Mucosa of descending colon (tissue), 3 donors: ENCODE measurements at regions not wholly inside any gene's neighbourhood (a gene's known extent, or its start where the extent isn't known, plus 50 kb on each side); places are given as distances from the start of the nearest gene placed in this dataset.

Experiments used
- ATAC-seq: fragments of 200-7000 bp; cut with Tn5 transposase; one replicate; pipeline ENCODE4 v1.9.1; 2020; ENCODE audit warnings: mild to moderate bottlenecking, moderate library complexity
- DNase-seq, 3 donors: peaks; one replicate each; pipeline ENCODE4 v3.0.0-alpha.2; 2020
- H3K36me3 ChIP-seq: fragments of 200-600 bp; one replicate; pipeline ENCODE4 v1.8.0; 2021; ENCODE audit warnings: low read depth, mild to moderate bottlenecking
- H3K4me1 ChIP-seq: fragments of 200-600 bp; one replicate; pipeline ENCODE4 v1.8.0; 2021; ENCODE audit warnings: low read depth, mild to moderate bottlenecking
- H3K4me3 ChIP-seq: fragments of 200-600 bp; one replicate; pipeline ENCODE4 v1.8.0; 2021; ENCODE audit warnings: mild to moderate bottlenecking
- H3K9me3 ChIP-seq: fragments of 200-600 bp; one replicate; pipeline ENCODE4 v1.8.0; 2021; ENCODE audit warnings: mild to moderate bottlenecking
- CTCF ChIP-seq: fragments of 200-600 bp; IDR thresholded peaks from one replicate; pipeline ENCODE4 v1.8.0; 2022; ENCODE audit warnings: antibody characterized with exemption, mild to moderate bottlenecking
- intact Hi-C, 2 donors: fragments of 100-400 bp; cut with DNase I in 1 of 2; cut with micrococcal nuclease in 1 of 2; formaldehyde crosslinking; loops; one replicate each; pipeline versions ENCODE4 v1.11.0 to v1.11.1; 2022; cut with DNase I, micrococcal nuclease
- donor health status: DM: no; HTN: no; CAD: no; lungs with moderate emphysema.
- donor health status: DM: no; HTN: no; CAD: no.
- donor health status: DM: no; HTN: yes; CAD: no.

- DNase-seq (no peak), ATAC-seq (no peak)
- no peaks in the 10 kb centered on the region for H3K9me3 ChIP-seq
- no peaks in the 10 kb centered on the region for H3K36me3 ChIP-seq
- H3K4me1 ChIP-seq, result no peaks in the 10 kb centered on the region
- intact Hi-C loops, result no loop called here
- H3K4me3 ChIP-seq, result no peak overlapping the region
- no peak for TF ChIP-seq CTCF
Measured at GRCh38 chr6:18335948-18336347, 51.2 kb upstream of the RNF144B start.

GRCh38 chr6:18334251-18334650 lies 52.9 kb upstream of the RNF144B start:
- intact Hi-C loops, result no loop called here
- Histone ChIP-seq H3K9me3 (no peaks in the 10 kb centered on the region), H3K4me1 (no peaks in the 10 kb centered on the region), H3K4me3 (no peak overlapping the region), H3K36me3 (no peaks in the 10 kb centered on the region)
- TF ChIP-seq CTCF, result no peak
- DNase-seq, result no peak
- ATAC-seq, result no peak

GRCh38 chr6:18330548-18331081 lies 56.5 kb upstream of the RNF144B start:
- no peaks in the 10 kb centered on the region for H3K4me1 ChIP-seq
- H3K4me3 ChIP-seq, result no peak overlapping the region
- no peaks in the 10 kb centered on the region for H3K36me3 ChIP-seq
- peak; percentile 48 for ATAC-seq
- peak in 1 of 3 donors; percentile 6 for DNase-seq
- intact Hi-C loops, result no loop called here
- H3K9me3 ChIP-seq, result no peaks in the 10 kb centered on the region
- TF ChIP-seq CTCF, result no peak

- Histone ChIP-seq H3K4me3 (no peak overlapping the region), H3K4me1 (no peaks in the 10 kb centered on the region), H3K36me3 (no peaks in the 10 kb centered on the region), H3K9me3 (no peaks in the 10 kb centered on the region)
- no peak for ATAC-seq
- TF ChIP-seq CTCF, result no peak
- intact Hi-C loops, result no loop called here
- no peak for DNase-seq
Measured at GRCh38 chr6:18329776-18330175, 57.4 kb upstream of the RNF144B start.

GRCh38 chr6:18328540-18328939 lies 58.6 kb upstream of the RNF144B start:
- ATAC-seq (no peak), DNase-seq (no peak)
- no peaks in the 10 kb centered on the region for H3K4me1 ChIP-seq
- intact Hi-C loops, result no loop called here
- H3K9me3 ChIP-seq, result no peaks in the 10 kb centered on the region
- H3K4me3 ChIP-seq, result no peak overlapping the region
- no peaks in the 10 kb centered on the region for H3K36me3 ChIP-seq
- TF ChIP-seq CTCF, result no peak

GRCh38 chr6:18328070-18328469 lies 59.1 kb upstream of the RNF144B start:
- ATAC-seq (no peak), DNase-seq (no peak)
- H3K4me1 ChIP-seq, result no peaks in the 10 kb centered on the region
- H3K4me3 ChIP-seq, result no peak overlapping the region
- H3K9me3 ChIP-seq, result no peaks in the 10 kb centered on the region
- intact Hi-C loops, result no loop called here
- H3K36me3 ChIP-seq, result no peaks in the 10 kb centered on the region
- no peak for TF ChIP-seq CTCF
